ENCODE measurements at regions not wholly inside any gene's neighbourhood (a gene's known extent, or its start where the extent isn't known, plus 50 kb on each side); places are given as distances from the start of the nearest gene placed in this dataset.

DNA sequence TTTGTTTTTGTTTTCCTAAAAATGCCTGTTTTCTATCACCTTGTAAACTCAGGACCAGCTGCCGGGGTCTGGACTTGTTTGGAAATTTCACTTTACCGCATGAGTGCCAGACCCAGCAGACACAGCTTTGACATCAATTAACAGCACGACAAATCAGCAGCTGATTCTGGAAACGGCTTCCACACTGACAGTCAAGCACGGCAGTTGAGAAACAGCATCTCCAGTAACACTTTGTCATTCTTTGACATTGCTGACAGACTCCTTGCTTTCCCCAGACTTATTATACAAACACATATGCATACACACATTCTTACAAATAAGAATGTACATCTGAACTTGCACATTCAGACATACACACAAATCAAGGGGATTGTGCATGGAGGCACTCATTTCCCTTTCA is 1017.6 kb upstream of the HS3ST1 start:
- Histone ChIP-seq H3K9me3 (ENCODE audit: control insufficient read depth, insufficient read depth, low read depth, low read length) (no peaks in the 10 kb centered on the region), H3K4me3 (ENCODE audit: low read depth, low read length) (no peak overlapping the region), H3K4me1 (ENCODE audit: control insufficient read depth, insufficient read depth, low read length) (no peaks in the 10 kb centered on the region), H3K36me3 (ENCODE audit: control insufficient read depth in 2 of 2, insufficient read depth in 1 of 2, low read length in 2 of 2) (no peaks in the 10 kb centered on the region), H3K27ac (ENCODE audit: extremely low read depth, low read depth, low read length) (no peak overlapping the region)
- ChIA-PET POLR2A (no interaction called here), CTCF (no interaction called here)
- TF ChIP-seq ZNF549 (tag by site-specific recombination; IDR thresholded peaks at IDR 0.05) (no peak), ZNF596 (tag by site-specific recombination; IDR thresholded peaks at IDR 0.05) (no peak), KLF1 (tag by site-specific recombination; IDR thresholded peaks at IDR 0.05) (no peak), SP2 (tag by site-specific recombination; IDR thresholded peaks at IDR 0.05) (no peak), ZNF184 (tag by site-specific recombination; IDR thresholded peaks at IDR 0.05) (no peak)

GRCh38 chr4:12445711-12446235 is 1017.1 kb upstream of the HS3ST1 start:
- POLR2A ChIA-PET, result no interaction called here
- no peaks in the 10 kb centered on the region for H3K4me1 ChIP-seq (ENCODE audit: control insufficient read depth, insufficient read depth, low read length)
- no peaks in the 10 kb centered on the region for H3K36me3 ChIP-seq (ENCODE audit: control insufficient read depth in 2 of 2, insufficient read depth in 1 of 2, low read length in 2 of 2)
- CTCF ChIA-PET, result no interaction called here
- no peak overlapping the region for H3K27ac ChIP-seq (ENCODE audit: extremely low read depth, low read depth, low read length)
- H3K4me3 ChIP-seq (ENCODE audit: low read depth, low read length), result no peak overlapping the region
- H3K9me3 ChIP-seq (ENCODE audit: control insufficient read depth, insufficient read depth, low read depth, low read length), result no peaks in the 10 kb centered on the region
- TF ChIP-seq ZNF112 (tag by site-specific recombination; IDR thresholded peaks at IDR 0.05), result no peak
- no peak for TF ChIP-seq ZSCAN16 (tag by site-specific recombination; IDR thresholded peaks at IDR 0.05)
- no peak for TF ChIP-seq ZBTB49 (tag by site-specific recombination; IDR thresholded peaks at IDR 0.05; ENCODE audit: low read depth)
- TF ChIP-seq SCRT2 (tag by site-specific recombination; IDR thresholded peaks at IDR 0.05), result no peak
- no peak for TF ChIP-seq ZNF501 (tag by site-specific recombination; IDR thresholded peaks at IDR 0.05)
- TF ChIP-seq ZFP37 (tag by site-specific recombination; IDR thresholded peaks at IDR 0.05), result no peak
- no peak for TF ChIP-seq PRDM10 (tag by site-specific recombination; IDR thresholded peaks at IDR 0.05)
- no peak for TF ChIP-seq GLI2 (tag by site-specific recombination; IDR thresholded peaks at IDR 0.05; ENCODE audit: borderline replicate concordance, low read depth)
- no peak for TF ChIP-seq ZNF449 (tag by site-specific recombination; IDR thresholded peaks at IDR 0.05)
- TF ChIP-seq, protein P1, sequence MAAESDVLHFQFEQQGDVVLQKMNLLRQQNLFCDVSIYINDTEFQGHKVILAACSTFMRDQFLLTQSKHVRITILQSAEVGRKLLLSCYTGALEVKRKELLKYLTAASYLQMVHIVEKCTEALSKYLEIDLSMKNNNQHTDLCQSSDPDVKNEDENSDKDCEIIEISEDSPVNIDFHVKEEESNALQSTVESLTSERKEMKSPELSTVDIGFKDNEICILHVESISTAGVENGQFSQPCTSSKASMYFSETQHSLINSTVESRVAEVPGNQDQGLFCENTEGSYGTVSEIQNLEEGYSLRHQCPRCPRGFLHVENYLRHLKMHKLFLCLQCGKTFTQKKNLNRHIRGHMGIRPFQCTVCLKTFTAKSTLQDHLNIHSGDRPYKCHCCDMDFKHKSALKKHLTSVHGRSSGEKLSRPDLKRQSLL (tag by site-specific recombination; IDR thresholded peaks at IDR 0.05), result no peak
- TF ChIP-seq ZNF366 (tag by site-specific recombination; conservative IDR thresholded peaks at IDR 0.05), result no peak
- TF ChIP-seq KLF16 (tag by site-specific recombination; IDR thresholded peaks at IDR 0.05), result no peak
- TF ChIP-seq, protein P2, sequence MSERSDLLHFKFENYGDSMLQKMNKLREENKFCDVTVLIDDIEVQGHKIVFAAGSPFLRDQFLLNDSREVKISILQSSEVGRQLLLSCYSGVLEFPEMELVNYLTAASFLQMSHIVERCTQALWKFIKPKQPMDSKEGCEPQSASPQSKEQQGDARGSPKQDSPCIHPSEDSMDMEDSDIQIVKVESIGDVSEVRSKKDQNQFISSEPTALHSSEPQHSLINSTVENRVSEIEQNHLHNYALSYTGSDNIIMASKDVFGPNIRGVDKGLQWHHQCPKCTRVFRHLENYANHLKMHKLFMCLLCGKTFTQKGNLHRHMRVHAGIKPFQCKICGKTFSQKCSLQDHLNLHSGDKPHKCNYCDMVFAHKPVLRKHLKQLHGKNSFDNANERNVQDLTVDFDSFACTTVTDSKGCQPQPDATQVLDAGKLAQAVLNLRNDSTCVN (tag by site-specific recombination; optimal IDR thresholded peaks at IDR 0.05), result no peak
- TF ChIP-seq PBX3 (CRISPR knock-in tag; IDR thresholded peaks at IDR 0.05), result no peak
- no peak for TF ChIP-seq YY2 (tag by site-specific recombination; IDR thresholded peaks at IDR 0.05)
- TF ChIP-seq SP7 (tag by site-specific recombination; IDR thresholded peaks at IDR 0.05), result no peak
- TF ChIP-seq ZBTB20 (tag by site-specific recombination; IDR thresholded peaks at IDR 0.05), result no peak
- TF ChIP-seq ZNF274 (IDR thresholded peaks at IDR 0.05; ENCODE audit: low read length), result no peak
- TF ChIP-seq ZNF274 (tag by site-specific recombination; IDR thresholded peaks at IDR 0.05; ENCODE audit: borderline replicate concordance), result no peak
- no peak for TF ChIP-seq ZBTB21 (tag by site-specific recombination; IDR thresholded peaks at IDR 0.05)
